PC-3 (cell line): ENCODE measurements at regions not wholly inside any gene's neighbourhood (a gene's known extent, or its start where the extent isn't known, plus 50 kb on each side); places are given as distances from the start of the nearest gene placed in this dataset.

ENCODE experiments used
- ATAC-seq: fragments of 200-7000 bp; cut with Tn5 transposase; 2 replicates; pipeline ENCODE4 v1.9.1; 2020; ENCODE audit warnings: mild to moderate bottlenecking, moderate library complexity
- BruUV-seq: library from RNA; stranded (reverse); fragments of 400-500 nt; replicated peaks from 2 replicates; lab custom pipeline; 2021; lab: Mats Ljungman, UMichigan
- CTCF ChIA-PET: fragments of 300-600 bp; sonication (Branson Sonifier 250); formaldehyde crosslinking; loops from one replicate; lab custom pipeline; 2022; ENCODE audit warnings: antibody characterized with exemption; lab: Charles Lee
- POLR2A ChIA-PET: fragments of 300-600 bp; sonication (Branson Sonifier 250); formaldehyde crosslinking; loops from one replicate; lab custom pipeline; 2022; ENCODE audit warnings: antibody characterized with exemption; ENCODE audit not compliant: unreplicated experiment; lab: Charles Lee
- DNase-seq: peaks from one replicate; pipeline ENCODE4 v3.0.0-alpha.2; 2015
- H2AFZ ChIP-seq: fragments of 300-600 bp; sonication (generic); 2 replicates; pipeline ENCODE4 v1.6.0; 2016; ENCODE audit warnings: antibody characterized with exemption, low read length
- H3F3A ChIP-seq: fragments of 300-600 bp; sonication (generic); one replicate; pipeline ENCODE4 v1.6.0; 2017; ENCODE audit warnings: antibody characterized with exemption, low read length, control low read depth, mild to moderate bottlenecking; ENCODE audit not compliant: unreplicated experiment
- H3K27ac ChIP-seq: fragments of 300-600 bp; sonication (generic); 2 replicates; pipeline ENCODE4 v1.5.1; 2016; ENCODE audit warnings: mild to moderate bottlenecking, low read length
- H3K27me3 ChIP-seq: fragments of 300-600 bp; sonication (generic); 2 replicates; pipeline ENCODE4 v1.6.1; 2016; ENCODE audit warnings: low read length, mixed read lengths
- H3K36me3 ChIP-seq: fragments of 300-600 bp; sonication (generic); 2 replicates; pipeline ENCODE4 v1.6.1; 2016; ENCODE audit warnings: low read depth, mixed run types, low read length, mixed read lengths
- H3K4me1 ChIP-seq: fragments of 300-600 bp; sonication (generic); 2 replicates; pipeline ENCODE4 v1.5.1; 2016; ENCODE audit warnings: low read length; ENCODE audit not compliant: insufficient read depth
- H3K4me2 ChIP-seq: fragments of 300-600 bp; sonication (generic); 2 replicates; pipeline ENCODE4 v1.6.0; 2016; ENCODE audit warnings: low read length
- H3K4me3 ChIP-seq: fragments of 300-600 bp; sonication (generic); 2 replicates; pipeline ENCODE4 v1.5.1; 2016; ENCODE audit warnings: mild to moderate bottlenecking, low read length, mixed read lengths
- H3K79me2 ChIP-seq: fragments of 300-600 bp; sonication (generic); 2 replicates; pipeline ENCODE4 v1.6.1; 2017; ENCODE audit warnings: low read length, mixed read lengths
- H3K9ac ChIP-seq: fragments of 300-600 bp; sonication (generic); 2 replicates; pipeline ENCODE4 v1.6.0; 2016; ENCODE audit warnings: mild to moderate bottlenecking, low read length
- H3K9me2 ChIP-seq: fragments of 300-600 bp; sonication (generic); replicated peaks from 2 replicates; pipeline ENCODE4 v1.6.1; 2016; ENCODE audit warnings: mixed run types, low read length, mixed read lengths
- H3K9me3 ChIP-seq: fragments of 300-600 bp; sonication (generic); 2 replicates; pipeline ENCODE4 v1.6.1; 2016; ENCODE audit warnings: low read length, mixed read lengths
- H4K20me1 ChIP-seq: fragments of 300-600 bp; sonication (generic); 2 replicates; pipeline ENCODE4 v1.6.1; 2016; ENCODE audit warnings: low read length, mixed read lengths
- CTCF ChIP-seq: fragments of 300-600 bp; sonication (generic); conservative IDR thresholded peaks from 2 replicates; pipeline ENCODE4 v1.5.1; 2017; ENCODE audit warnings: antibody characterized with exemption, low read depth, mild to moderate bottlenecking, low read length
- EZH2 ChIP-seq: fragments of 300-600 bp; sonication (generic); IDR thresholded peaks from one replicate; pipeline ENCODE4 v1.6.1; 2017; ENCODE audit warnings: antibody characterized with exemption, mild to moderate bottlenecking, low read length; ENCODE audit not compliant: unreplicated experiment
- EZH2phosphoT487 ChIP-seq: fragments of 300-600 bp; sonication (generic); IDR thresholded peaks from 2 replicates; pipeline ENCODE4 v1.6.1; 2018; ENCODE audit warnings: mild to moderate bottlenecking, antibody characterized with exemption, low read length, borderline replicate concordance
- intact Hi-C: fragments of 100-400 bp; cut with micrococcal nuclease; formaldehyde crosslinking; loops from 2 replicates; pipeline ENCODE4 v1.9.0; 2023

- no peaks in the 10 kb centered on the region for H3K4me1 ChIP-seq
- no peak overlapping the region for H3K27ac ChIP-seq
- no peaks in the 10 kb centered on the region for H3K36me3 ChIP-seq
- no peaks in the 10 kb centered on the region for H3K9me3 ChIP-seq
- no peak overlapping the region for H2AFZ ChIP-seq
- ATAC-seq (no peak), DNase-seq (peak; percentile 28)
- H3K9me2 ChIP-seq: no peaks in the 10 kb centered on the region
- no peaks in the 10 kb centered on the region for H3F3A ChIP-seq
- H3K4me2 ChIP-seq: no peak overlapping the region
- no peak overlapping the region for H3K9ac ChIP-seq
- TF ChIP-seq EZH2phosphoT487: no peak
- no peak for TF ChIP-seq CTCF
- no peak for TF ChIP-seq EZH2
- BruUV-seq: no TSS peak
- no peaks in the 10 kb centered on the region for H3K27me3 ChIP-seq
- no peaks in the 10 kb centered on the region for H4K20me1 ChIP-seq
- H3K4me3 ChIP-seq: no peak overlapping the region
- ChIA-PET CTCF (interaction anchor here (0.7 kb wide), 1 partner anchor 520 kb away, joined by 3 read pairs; no protein-coding TSS in a partner anchor), POLR2A (no interaction called here)
- H3K79me2 ChIP-seq: no peaks in the 10 kb centered on the region
- intact Hi-C loops: no loop called here
These were observed 293.2 kb downstream of the DIPK2A start for GRCh38 chr3:144264794-144265193.

- Histone ChIP-seq H3K4me2 (no peak overlapping the region), H3K4me3 (no peak overlapping the region), H3K9me3 (no peaks in the 10 kb centered on the region), H3F3A (no peaks in the 10 kb centered on the region), H3K9me2 (no peaks in the 10 kb centered on the region), H3K36me3 (no peaks in the 10 kb centered on the region), H3K4me1 (no peaks in the 10 kb centered on the region), H2AFZ (no peak overlapping the region), H3K9ac (no peak overlapping the region), H3K79me2 (no peaks in the 10 kb centered on the region), H4K20me1 (no peaks in the 10 kb centered on the region), H3K27me3 (no peaks in the 10 kb centered on the region), H3K27ac (no peak overlapping the region)
- DNase-seq: no peak
- ATAC-seq: no peak
- ChIA-PET POLR2A (no interaction called here), CTCF (no interaction called here)
- intact Hi-C loops: no loop called here
- no peak for TF ChIP-seq EZH2phosphoT487
- no peak for TF ChIP-seq CTCF
- no peak for TF ChIP-seq EZH2
- BruUV-seq: no TSS peak
These were observed 294.0 kb downstream of the DIPK2A start for GRCh38 chr3:144265542-144266100.

- Histone ChIP-seq H3K27me3 (no peaks in the 10 kb centered on the region), H3K36me3 (no peaks in the 10 kb centered on the region), H3K79me2 (no peaks in the 10 kb centered on the region), H3F3A (no peaks in the 10 kb centered on the region), H3K4me1 (no peaks in the 10 kb centered on the region), H3K4me2 (no peak overlapping the region), H3K9ac (no peak overlapping the region), H3K9me3 (no peaks in the 10 kb centered on the region), H4K20me1 (no peaks in the 10 kb centered on the region), H2AFZ (no peak overlapping the region), H3K9me2 (no peaks in the 10 kb centered on the region), H3K4me3 (no peak overlapping the region), H3K27ac (no peak overlapping the region)
- no peak for TF ChIP-seq CTCF
- TF ChIP-seq EZH2phosphoT487: no peak
- no peak for TF ChIP-seq EZH2
- ChIA-PET POLR2A (no interaction called here), CTCF (no interaction called here)
- DNase-seq: no peak
- BruUV-seq: no TSS peak
- no peak for ATAC-seq
- intact Hi-C loops: no loop called here
These were observed 298.5 kb downstream of the DIPK2A start for GRCh38 chr3:144270100-144270499.
